ENCODE measurements at regions not wholly inside any gene's neighbourhood (a gene's known extent, or its start where the extent isn't known, plus 50 kb on each side); places are given as distances from the start of the nearest gene placed in this dataset.

- Mint-ChIP-seq H3K27me3 (ENCODE audit: low read depth in 2 of 2) (no peaks in the 10 kb centered on the region), H3K36me3 (no peaks in the 10 kb centered on the region), H3K9me3 (no peaks in the 10 kb centered on the region), H3K27ac (peak overlapping the region in 1 of 2 donors; percentile 64), H3K4me3 (peak overlapping the region; percentile 51), H3K4me1 (peaks cover 13 to 21% of the 10 kb centered on the region in 2 donors)
- H3K9me3 ChIP-seq (ENCODE audit: control insufficient read depth, insufficient read depth, low read length), result no peaks in the 10 kb centered on the region
- DNase-seq (no peak), ATAC-seq (peak in 2 of 3 donors; percentile 35 to 58)
- no peaks in the 10 kb centered on the region for H3K27me3 ChIP-seq (ENCODE audit: control insufficient read depth, insufficient read depth, low read length)
- no peak overlapping the region for H3K4me3 ChIP-seq (ENCODE audit: low read length)
- TF ChIP-seq, protein P1, sequence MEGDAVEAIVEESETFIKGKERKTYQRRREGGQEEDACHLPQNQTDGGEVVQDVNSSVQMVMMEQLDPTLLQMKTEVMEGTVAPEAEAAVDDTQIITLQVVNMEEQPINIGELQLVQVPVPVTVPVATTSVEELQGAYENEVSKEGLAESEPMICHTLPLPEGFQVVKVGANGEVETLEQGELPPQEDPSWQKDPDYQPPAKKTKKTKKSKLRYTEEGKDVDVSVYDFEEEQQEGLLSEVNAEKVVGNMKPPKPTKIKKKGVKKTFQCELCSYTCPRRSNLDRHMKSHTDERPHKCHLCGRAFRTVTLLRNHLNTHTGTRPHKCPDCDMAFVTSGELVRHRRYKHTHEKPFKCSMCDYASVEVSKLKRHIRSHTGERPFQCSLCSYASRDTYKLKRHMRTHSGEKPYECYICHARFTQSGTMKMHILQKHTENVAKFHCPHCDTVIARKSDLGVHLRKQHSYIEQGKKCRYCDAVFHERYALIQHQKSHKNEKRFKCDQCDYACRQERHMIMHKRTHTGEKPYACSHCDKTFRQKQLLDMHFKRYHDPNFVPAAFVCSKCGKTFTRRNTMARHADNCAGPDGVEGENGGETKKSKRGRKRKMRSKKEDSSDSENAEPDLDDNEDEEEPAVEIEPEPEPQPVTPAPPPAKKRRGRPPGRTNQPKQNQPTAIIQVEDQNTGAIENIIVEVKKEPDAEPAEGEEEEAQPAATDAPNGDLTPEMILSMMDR (IDR thresholded peaks at IDR 0.05), result no peak
- no peaks in the 10 kb centered on the region for H3K36me3 ChIP-seq (ENCODE audit: control insufficient read depth, insufficient read depth, low read length)
- H3K27ac ChIP-seq (ENCODE audit: low read length), result no peak overlapping the region
- H3K4me1 ChIP-seq (ENCODE audit: control insufficient read depth, insufficient read depth, low read length), result peaks cover 11% of the 10 kb centered on the region
- intact Hi-C loops (cut with micrococcal nuclease), result no loop called here
- WGBS (ENCODE audit: insufficient coverage), result 91% methylated on average over 5 of the region's 5 CpGs
Measured at GRCh38 chr2:48112911-48113680, 201.4 kb upstream of the FOXN2 start.

DNA sequence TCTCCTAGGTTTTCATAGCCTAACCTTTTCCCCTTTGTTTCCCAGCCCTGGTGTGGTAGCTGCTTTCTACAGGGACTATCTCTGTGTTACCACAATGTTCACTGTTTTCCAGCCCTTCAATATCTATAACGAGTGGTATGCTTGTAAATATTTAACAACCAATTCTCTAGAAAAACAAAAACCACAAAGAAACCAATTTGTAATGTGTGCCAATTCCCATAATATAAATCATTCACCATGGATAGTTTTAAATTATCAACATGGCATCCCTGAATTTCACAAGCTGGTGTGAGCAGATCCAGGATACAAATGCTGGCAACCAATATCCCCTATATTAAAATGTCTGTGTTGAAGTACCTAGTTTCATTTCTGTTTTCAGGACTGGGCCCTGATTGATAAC is 200.7 kb upstream of the FOXN2 start:
- intact Hi-C loops (cut with micrococcal nuclease), result no loop called here
- no peaks in the 10 kb centered on the region for H3K36me3 ChIP-seq (ENCODE audit: control insufficient read depth, insufficient read depth, low read length)
- Mint-ChIP-seq H3K27ac (peak overlapping the region; percentile 35 to 64), H3K36me3 (no peaks in the 10 kb centered on the region), H3K4me1 (peaks cover 13 to 21% of the 10 kb centered on the region in 2 donors), H3K27me3 (ENCODE audit: low read depth in 2 of 2) (no peaks in the 10 kb centered on the region), H3K9me3 (no peaks in the 10 kb centered on the region), H3K4me3 (peak overlapping the region; percentile 51)
- no peak overlapping the region for H3K4me3 ChIP-seq (ENCODE audit: low read length)
- H3K4me1 ChIP-seq (ENCODE audit: control insufficient read depth, insufficient read depth, low read length), result peaks cover 11% of the 10 kb centered on the region
- TF ChIP-seq, protein P1 (IDR thresholded peaks at IDR 0.05), result no peak
- ATAC-seq (no peak), DNase-seq (no peak)
- no peaks in the 10 kb centered on the region for H3K9me3 ChIP-seq (ENCODE audit: control insufficient read depth, insufficient read depth, low read length)
- H3K27ac ChIP-seq (ENCODE audit: low read length), result no peak overlapping the region
- H3K27me3 ChIP-seq (ENCODE audit: control insufficient read depth, insufficient read depth, low read length), result no peaks in the 10 kb centered on the region
- WGBS (ENCODE audit: insufficient coverage), result no CpG with 5 or more reads among the region's 1 CpG

DNA sequence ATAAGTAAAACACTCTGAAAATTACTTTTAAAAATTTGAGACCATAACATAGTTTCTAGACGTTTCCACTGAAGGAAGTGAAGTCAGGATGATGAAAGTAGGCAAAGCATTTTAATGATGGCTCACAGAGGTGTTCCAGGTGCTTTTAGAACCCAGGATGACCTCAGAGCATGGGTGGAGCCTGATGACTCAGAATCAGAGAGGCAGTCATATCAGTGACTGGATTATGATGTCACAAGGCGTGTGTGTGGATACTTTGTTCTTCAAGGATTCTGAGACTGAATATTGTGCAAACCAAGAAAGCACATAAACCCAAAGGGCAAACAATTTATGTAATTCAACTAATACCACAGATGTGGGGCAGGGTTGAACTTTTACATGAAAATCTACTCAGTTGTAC is 200.2 kb upstream of the FOXN2 start:
- no peak overlapping the region for H3K4me3 Mint-ChIP-seq
- peaks cover 11% of the 10 kb centered on the region for H3K4me1 ChIP-seq (ENCODE audit: control insufficient read depth, insufficient read depth, low read length)
- peak in 1 of 3 donors; percentile 62 for ATAC-seq
- TF ChIP-seq, protein P1 (IDR thresholded peaks at IDR 0.05), result no peak
- DNase-seq, result peak in 1 of 2 donors; percentile 48
- H3K4me1 Mint-ChIP-seq, result peaks cover 13 to 21% of the 10 kb centered on the region in 2 donors
- no peaks in the 10 kb centered on the region for H3K36me3 ChIP-seq (ENCODE audit: control insufficient read depth, insufficient read depth, low read length)
- no peaks in the 10 kb centered on the region for H3K36me3 Mint-ChIP-seq
- H3K4me3 ChIP-seq (ENCODE audit: low read length), result no peak overlapping the region
- WGBS (ENCODE audit: insufficient coverage), result 70% methylated on average over 2 of the region's 2 CpGs
- H3K27ac ChIP-seq (ENCODE audit: low read length), result no peak overlapping the region
- H3K27me3 Mint-ChIP-seq (ENCODE audit: low read depth in 2 of 2), result no peaks in the 10 kb centered on the region
- no peaks in the 10 kb centered on the region for H3K27me3 ChIP-seq (ENCODE audit: control insufficient read depth, insufficient read depth, low read length)
- intact Hi-C loops (cut with micrococcal nuclease), result no loop called here
- no peaks in the 10 kb centered on the region for H3K9me3 ChIP-seq (ENCODE audit: control insufficient read depth, insufficient read depth, low read length)
- peak overlapping the region; percentile 35 to 64 for H3K27ac Mint-ChIP-seq
- H3K9me3 Mint-ChIP-seq, result no peaks in the 10 kb centered on the region

DNA sequence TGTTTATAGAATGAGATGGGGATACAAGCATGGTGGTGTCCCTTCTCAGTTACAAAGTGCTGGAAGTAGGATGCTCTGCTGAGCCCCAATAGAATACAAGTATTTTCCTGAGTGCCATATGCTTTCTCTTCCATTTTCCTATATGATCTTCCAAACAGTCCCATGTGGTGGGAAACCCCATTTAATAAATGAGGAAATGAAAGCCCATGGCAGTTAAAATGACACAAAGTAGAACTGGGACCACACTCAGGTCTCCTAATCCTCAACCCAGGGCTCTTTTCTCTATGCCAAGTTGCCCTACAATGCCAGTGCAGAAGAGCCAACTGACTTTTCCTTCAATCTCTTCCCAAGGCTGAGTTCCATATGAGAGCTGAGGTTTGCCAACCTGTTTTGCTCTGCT is 198.0 kb upstream of the FOXN2 start:
- H3K9me3 Mint-ChIP-seq, result no peaks in the 10 kb centered on the region
- Histone ChIP-seq H3K36me3 (ENCODE audit: control insufficient read depth, insufficient read depth, low read length) (no peaks in the 10 kb centered on the region), H3K4me3 (ENCODE audit: low read length) (no peak overlapping the region), H3K27ac (ENCODE audit: low read length) (no peak overlapping the region), H3K9me3 (ENCODE audit: control insufficient read depth, insufficient read depth, low read length) (no peaks in the 10 kb centered on the region), H3K4me1 (ENCODE audit: control insufficient read depth, insufficient read depth, low read length) (peaks cover 8% of the 10 kb centered on the region), H3K27me3 (ENCODE audit: control insufficient read depth, insufficient read depth, low read length) (no peaks in the 10 kb centered on the region)
- intact Hi-C loops (cut with micrococcal nuclease), result no loop called here
- no peak overlapping the region for H3K27ac Mint-ChIP-seq
- no peak overlapping the region for H3K4me3 Mint-ChIP-seq
- ATAC-seq (no peak), DNase-seq (no peak)
- TF ChIP-seq, protein P1 (IDR thresholded peaks at IDR 0.05), result no peak
- H3K4me1 Mint-ChIP-seq, result peaks cover 8 to 16% of the 10 kb centered on the region in 2 donors
- H3K36me3 Mint-ChIP-seq, result no peaks in the 10 kb centered on the region
- H3K27me3 Mint-ChIP-seq (ENCODE audit: low read depth in 2 of 2), result peaks cover 0 to 3% of the 10 kb centered on the region in 2 donors

Data from natural killer cell (primary cell).